ENCODE measurements at regions not wholly inside any gene's neighbourhood (a gene's known extent, or its start where the extent isn't known, plus 50 kb on each side); places are given as distances from the start of the nearest gene placed in this dataset.

DNA sequence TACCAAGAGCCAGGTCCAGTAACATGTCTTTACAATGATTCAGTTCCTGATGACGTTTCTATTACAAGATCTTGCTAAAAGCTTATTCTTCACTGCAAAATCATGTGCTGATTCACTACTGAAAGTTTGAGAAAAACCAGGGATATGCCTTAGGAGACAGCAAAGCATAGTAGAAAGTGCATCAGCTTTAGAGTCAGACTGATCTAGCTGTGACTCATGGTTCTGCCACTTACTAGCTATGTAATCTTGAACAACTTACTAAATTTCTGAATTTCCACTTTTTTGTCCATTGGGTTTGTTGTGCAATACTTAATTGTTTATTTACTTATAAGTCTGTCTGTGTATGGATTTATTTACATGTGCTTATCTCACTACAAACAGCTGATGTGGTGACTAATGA lies 198.5 kb upstream of the RSPO3 start (continued):
- TF ChIP-seq ATF2 (tag by site-specific recombination; IDR thresholded peaks at IDR 0.05; ENCODE audit: low read depth) = no peak
- no peak for TF ChIP-seq HOXA7 (CRISPR knock-in tag; IDR thresholded peaks at IDR 0.05; ENCODE audit: borderline replicate concordance)
- TF ChIP-seq ZNF174 (tag by site-specific recombination; IDR thresholded peaks at IDR 0.05) = no peak

DNA sequence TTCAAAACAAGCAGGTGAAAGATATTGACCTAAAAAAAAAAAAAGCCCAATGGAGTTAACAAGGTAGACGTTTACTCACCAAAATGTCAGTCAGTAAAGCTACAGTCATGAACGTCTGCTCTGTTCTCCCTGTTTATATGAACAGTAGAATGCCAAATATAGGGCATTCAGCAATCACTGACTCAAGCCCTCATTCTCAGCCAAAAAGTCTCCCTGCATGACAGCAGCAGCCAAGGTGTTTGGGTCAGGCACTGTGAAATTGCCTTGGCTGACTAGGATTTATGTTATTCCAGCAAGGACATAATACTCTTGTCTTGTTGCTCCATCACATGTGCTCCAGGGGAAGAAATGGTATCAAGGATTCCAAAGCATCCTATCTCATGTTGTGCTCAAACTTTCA lies 194.7 kb upstream of the RSPO3 start:
- TF ChIP-seq, protein P1, sequence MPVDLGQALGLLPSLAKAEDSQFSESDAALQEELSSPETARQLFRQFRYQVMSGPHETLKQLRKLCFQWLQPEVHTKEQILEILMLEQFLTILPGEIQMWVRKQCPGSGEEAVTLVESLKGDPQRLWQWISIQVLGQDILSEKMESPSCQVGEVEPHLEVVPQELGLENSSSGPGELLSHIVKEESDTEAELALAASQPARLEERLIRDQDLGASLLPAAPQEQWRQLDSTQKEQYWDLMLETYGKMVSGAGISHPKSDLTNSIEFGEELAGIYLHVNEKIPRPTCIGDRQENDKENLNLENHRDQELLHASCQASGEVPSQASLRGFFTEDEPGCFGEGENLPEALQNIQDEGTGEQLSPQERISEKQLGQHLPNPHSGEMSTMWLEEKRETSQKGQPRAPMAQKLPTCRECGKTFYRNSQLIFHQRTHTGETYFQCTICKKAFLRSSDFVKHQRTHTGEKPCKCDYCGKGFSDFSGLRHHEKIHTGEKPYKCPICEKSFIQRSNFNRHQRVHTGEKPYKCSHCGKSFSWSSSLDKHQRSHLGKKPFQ (tag by site-specific recombination; IDR thresholded peaks at IDR 0.05) = no peak
- TF ChIP-seq, protein P2, sequence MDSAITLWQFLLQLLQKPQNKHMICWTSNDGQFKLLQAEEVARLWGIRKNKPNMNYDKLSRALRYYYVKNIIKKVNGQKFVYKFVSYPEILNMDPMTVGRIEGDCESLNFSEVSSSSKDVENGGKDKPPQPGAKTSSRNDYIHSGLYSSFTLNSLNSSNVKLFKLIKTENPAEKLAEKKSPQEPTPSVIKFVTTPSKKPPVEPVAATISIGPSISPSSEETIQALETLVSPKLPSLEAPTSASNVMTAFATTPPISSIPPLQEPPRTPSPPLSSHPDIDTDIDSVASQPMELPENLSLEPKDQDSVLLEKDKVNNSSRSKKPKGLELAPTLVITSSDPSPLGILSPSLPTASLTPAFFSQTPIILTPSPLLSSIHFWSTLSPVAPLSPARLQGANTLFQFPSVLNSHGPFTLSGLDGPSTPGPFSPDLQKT (IDR thresholded peaks at IDR 0.05; ENCODE audit: borderline replicate concordance, low read depth, low read length) = no peak
- no peak for TF ChIP-seq ZNF223 (tag by site-specific recombination; IDR thresholded peaks at IDR 0.05)
- no peak for TF ChIP-seq ZNF530 (tag by site-specific recombination; IDR thresholded peaks at IDR 0.05; ENCODE audit: low read depth)
- TF ChIP-seq ZNF768 (tag by site-specific recombination; IDR thresholded peaks at IDR 0.05) = no peak
- no peak for TF ChIP-seq ZNF350 (tag by site-specific recombination; IDR thresholded peaks at IDR 0.05)
- TF ChIP-seq BCL11B (tag by site-specific recombination; IDR thresholded peaks at IDR 0.05; ENCODE audit: low read depth) = no peak
- ChIA-PET CTCF (no interaction called here), POLR2A (no interaction called here)
- no peaks in the 10 kb centered on the region for H3K36me3 ChIP-seq (ENCODE audit: control insufficient read depth in 2 of 2, insufficient read depth in 1 of 2, low read length in 2 of 2)
- H3K27ac ChIP-seq (ENCODE audit: extremely low read depth, low read depth, low read length) = no peak overlapping the region
- H3K4me1 ChIP-seq (ENCODE audit: control insufficient read depth, insufficient read depth, low read length) = no peaks in the 10 kb centered on the region
- H3K9me3 ChIP-seq (ENCODE audit: control insufficient read depth, insufficient read depth, low read depth, low read length) = no peaks in the 10 kb centered on the region
- no peak overlapping the region for H3K4me3 ChIP-seq (ENCODE audit: low read depth, low read length)

DNA sequence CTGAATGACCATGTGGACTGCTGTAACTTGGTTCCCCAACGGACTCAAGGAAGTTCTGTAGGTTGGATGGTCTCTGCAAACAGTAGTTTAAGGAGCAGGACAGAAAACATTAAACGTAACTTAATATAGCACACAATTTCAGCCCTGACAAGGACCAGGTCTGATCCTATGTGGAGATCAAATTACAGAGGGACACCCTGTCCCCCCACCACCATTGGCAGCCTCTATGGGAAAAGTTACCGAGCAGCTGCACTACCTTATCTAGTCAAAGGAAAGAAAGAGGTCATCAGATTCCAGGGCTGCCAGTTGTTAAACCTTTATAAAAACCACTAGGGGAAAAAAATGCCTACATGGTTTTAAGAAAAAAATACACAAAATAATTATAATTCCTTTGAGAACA lies 191.5 kb upstream of the RSPO3 start:
- no peak overlapping the region for H3K4me3 ChIP-seq (ENCODE audit: low read depth, low read length)
- POLR2A ChIA-PET = no interaction called here
- no peak overlapping the region for H3K27ac ChIP-seq (ENCODE audit: extremely low read depth, low read depth, low read length)
- H3K4me1 ChIP-seq (ENCODE audit: control insufficient read depth, insufficient read depth, low read length) = no peaks in the 10 kb centered on the region
- no peaks in the 10 kb centered on the region for H3K36me3 ChIP-seq (ENCODE audit: control insufficient read depth in 2 of 2, insufficient read depth in 1 of 2, low read length in 2 of 2)
- CTCF ChIA-PET = no interaction called here
- no peaks in the 10 kb centered on the region for H3K9me3 ChIP-seq (ENCODE audit: control insufficient read depth, insufficient read depth, low read depth, low read length)
- TF ChIP-seq ZNF670 (tag by site-specific recombination; IDR thresholded peaks at IDR 0.05; ENCODE audit: low read depth) = no peak
- TF ChIP-seq GLIS2 (tag by site-specific recombination; IDR thresholded peaks at IDR 0.05) = no peak
- TF ChIP-seq, protein P3, sequence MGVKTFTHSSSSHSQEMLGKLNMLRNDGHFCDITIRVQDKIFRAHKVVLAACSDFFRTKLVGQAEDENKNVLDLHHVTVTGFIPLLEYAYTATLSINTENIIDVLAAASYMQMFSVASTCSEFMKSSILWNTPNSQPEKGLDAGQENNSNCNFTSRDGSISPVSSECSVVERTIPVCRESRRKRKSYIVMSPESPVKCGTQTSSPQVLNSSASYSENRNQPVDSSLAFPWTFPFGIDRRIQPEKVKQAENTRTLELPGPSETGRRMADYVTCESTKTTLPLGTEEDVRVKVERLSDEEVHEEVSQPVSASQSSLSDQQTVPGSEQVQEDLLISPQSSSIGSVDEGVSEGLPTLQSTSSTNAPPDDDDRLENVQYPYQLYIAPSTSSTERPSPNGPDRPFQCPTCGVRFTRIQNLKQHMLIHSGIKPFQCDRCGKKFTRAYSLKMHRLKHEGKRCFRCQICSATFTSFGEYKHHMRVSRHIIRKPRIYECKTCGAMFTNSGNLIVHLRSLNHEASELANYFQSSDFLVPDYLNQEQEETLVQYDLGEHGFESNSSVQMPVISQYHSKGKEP (tag by site-specific recombination; IDR thresholded peaks at IDR 0.05) = no peak
- no peak for TF ChIP-seq ZNF544 (tag by site-specific recombination; IDR thresholded peaks at IDR 0.05)
- TF ChIP-seq, protein P4, sequence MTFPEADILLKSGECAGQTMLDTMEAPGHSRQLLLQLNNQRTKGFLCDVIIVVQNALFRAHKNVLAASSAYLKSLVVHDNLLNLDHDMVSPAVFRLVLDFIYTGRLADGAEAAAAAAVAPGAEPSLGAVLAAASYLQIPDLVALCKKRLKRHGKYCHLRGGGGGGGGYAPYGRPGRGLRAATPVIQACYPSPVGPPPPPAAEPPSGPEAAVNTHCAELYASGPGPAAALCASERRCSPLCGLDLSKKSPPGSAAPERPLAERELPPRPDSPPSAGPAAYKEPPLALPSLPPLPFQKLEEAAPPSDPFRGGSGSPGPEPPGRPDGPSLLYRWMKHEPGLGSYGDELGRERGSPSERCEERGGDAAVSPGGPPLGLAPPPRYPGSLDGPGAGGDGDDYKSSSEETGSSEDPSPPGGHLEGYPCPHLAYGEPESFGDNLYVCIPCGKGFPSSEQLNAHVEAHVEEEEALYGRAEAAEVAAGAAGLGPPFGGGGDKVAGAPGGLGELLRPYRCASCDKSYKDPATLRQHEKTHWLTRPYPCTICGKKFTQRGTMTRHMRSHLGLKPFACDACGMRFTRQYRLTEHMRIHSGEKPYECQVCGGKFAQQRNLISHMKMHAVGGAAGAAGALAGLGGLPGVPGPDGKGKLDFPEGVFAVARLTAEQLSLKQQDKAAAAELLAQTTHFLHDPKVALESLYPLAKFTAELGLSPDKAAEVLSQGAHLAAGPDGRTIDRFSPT (tag by site-specific recombination; IDR thresholded peaks at IDR 0.05) = no peak
- no peak for TF ChIP-seq SP7 (tag by site-specific recombination; IDR thresholded peaks at IDR 0.05)
- TF ChIP-seq KLF7 (tag by site-specific recombination; IDR thresholded peaks at IDR 0.05; ENCODE audit: borderline replicate concordance) = no peak
- TF ChIP-seq ZNF23 (tag by site-specific recombination; IDR thresholded peaks at IDR 0.05; ENCODE audit: borderline replicate concordance) = no peak
- TF ChIP-seq PRDM10 (tag by site-specific recombination; IDR thresholded peaks at IDR 0.05) = no peak
- no peak for TF ChIP-seq ZBTB6 (tag by site-specific recombination; IDR thresholded peaks at IDR 0.05)
- TF ChIP-seq ZNF248 (tag by site-specific recombination; IDR thresholded peaks at IDR 0.05) = no peak

All from HEK293 (cell line).